Stimulated activated CD8-positive, alpha-beta memory T cell treated with anti-CD3 and anti-CD28 coated beads, Interleukin-12 subunit alpha, Interleukin-12 subunit beta, amount 100 ng/mL, for 1 hour (primary cell): ENCODE measurements at regions not wholly inside any gene's neighbourhood (a gene's known extent, or its start where the extent isn't known, plus 50 kb on each side); places are given as distances from the start of the nearest gene placed in this dataset.
"Not testable (repeated sequence)": the region's sequence is repeated elsewhere in the genome, so short reads cannot be mapped to it uniquely, and the experiment has no call there.

Experiments used
- DNase-seq: peaks from one replicate; pipeline ENCODE4 v3.0.0-alpha.2; 2020; ENCODE audit warnings: low read depth

DNA sequence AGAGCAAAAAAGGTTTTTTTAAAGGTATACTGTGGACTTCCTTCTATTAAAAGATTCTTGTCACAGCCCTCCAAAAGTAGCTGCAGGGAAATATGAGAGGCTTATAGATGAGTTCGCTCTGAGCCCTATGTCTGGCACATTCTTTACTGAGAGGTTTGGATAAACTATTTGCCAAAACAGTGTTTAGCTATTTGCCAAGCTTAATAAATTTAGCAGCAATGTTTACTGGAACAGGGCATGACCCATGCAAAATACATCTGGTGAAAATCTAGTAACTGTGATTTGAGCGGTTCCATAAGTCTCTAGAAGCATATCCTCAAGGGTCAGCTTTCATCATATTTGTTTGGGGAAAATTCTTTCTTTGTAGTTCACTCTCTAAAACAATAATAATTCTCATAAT is 1696.7 kb upstream of the PIK3C3 start:
- DNase-seq, result no peak

DNA sequence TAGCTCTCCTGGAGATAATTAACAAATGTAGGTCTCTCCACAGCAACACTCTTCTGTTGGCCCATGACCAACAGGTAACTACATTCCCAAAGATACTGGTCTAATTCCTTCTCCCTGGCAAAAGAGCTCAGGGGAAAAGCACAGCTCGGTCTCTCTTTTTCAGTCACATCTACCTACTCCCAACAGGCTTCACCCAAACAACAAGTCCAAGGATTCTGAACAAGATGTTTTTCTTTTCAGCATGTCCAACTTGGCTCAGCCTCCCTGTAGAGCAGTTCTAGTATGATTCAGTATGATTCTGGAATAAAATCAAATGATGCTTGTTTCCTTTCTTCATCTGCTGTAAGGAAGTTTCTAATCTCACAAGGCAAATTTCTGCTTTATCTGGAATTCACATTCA is 1704.8 kb upstream of the PIK3C3 start:
- DNase-seq, result no peak

DNA sequence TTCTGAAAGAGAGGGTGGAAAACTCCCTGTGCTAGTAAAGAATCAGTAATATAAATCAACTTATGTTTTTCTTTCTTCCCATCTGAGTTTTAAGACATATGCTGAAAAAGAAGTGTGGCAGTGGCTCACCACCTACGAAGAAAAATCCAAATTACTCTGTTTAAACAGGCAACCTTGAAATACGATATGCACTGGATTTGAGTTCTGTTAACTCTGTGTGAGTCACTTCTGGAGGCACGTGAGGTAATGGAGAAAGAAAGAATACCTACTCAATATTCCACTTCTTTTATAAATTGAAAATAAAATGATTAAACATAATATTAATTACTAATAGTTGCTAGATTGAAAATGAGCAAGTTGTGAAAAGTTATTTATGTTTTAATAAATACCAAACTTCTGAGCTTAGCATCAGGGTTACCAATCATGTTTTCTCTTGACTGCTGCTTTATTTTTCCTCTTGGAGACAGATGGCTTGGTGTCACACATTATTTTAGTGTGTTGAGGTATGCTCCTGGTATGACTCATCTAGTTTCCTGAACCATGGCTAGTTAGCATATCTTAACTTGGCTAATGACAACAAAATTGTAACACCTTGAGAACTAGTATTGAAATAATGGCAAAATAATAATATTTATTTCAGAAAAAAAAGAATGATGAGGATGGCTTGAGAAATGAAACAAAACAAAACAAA is 1705.5 kb upstream of the PIK3C3 start:
- no peak for DNase-seq

DNA sequence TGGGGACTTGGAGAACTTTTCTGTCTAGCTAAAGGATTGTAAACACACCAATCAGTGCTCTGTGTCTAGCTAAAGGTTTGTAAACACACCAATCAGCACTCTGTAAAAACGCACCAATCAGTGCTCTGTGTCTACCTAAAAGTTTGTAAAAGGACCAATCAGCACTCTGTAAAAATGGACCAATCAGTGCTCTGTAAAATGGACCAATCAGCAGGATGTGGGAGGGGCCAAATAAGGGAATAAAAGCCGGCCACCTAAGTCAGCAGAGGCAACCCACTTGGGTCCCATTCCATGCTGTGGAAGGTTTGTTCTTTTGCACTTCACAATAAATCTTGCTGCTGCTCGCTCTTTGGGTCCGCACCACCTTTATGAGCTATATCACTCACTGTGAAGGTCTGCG is 1709.4 kb upstream of the PIK3C3 start:
- DNase-seq, result not testable (repeated sequence)

DNA sequence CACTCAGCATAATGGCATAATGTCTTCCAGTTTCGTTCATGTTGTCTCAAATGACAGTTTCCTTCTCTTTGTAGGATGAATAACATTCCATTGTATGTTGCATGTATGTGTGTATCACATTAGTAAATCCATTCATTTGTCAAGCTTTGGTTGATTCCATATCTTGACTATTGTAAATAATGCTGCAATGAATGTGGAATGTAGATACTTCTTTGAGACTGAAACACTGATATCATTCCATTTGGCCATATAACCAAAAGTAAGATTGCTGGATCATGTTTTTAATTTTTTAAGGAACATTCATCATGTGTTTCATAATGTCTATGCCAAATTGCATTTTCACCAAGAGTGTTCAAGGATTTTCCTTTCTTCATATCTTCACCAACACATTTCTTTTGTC is 1711.4 kb upstream of the PIK3C3 start:
- DNase-seq, result no peak

DNA sequence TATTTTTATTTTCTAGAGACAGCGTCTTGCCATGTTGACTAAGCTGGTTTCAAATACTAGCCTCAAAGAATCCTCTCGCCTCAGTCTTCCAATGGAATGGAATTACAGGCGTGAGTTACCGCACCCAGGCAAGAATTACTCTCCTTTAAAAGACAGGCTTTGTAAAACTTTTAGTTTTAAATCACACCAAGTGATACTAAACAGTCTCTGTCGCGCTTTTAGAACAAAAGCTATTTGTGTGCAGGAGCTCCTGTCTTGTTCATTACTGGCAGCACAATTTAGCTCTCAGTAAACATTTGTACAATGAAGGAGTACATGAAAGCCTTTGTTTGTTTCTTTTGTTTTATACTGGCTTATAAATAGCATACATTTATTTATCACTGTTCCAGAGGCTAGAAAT is 1719.2 kb upstream of the PIK3C3 start:
- DNase-seq, result no peak

DNA sequence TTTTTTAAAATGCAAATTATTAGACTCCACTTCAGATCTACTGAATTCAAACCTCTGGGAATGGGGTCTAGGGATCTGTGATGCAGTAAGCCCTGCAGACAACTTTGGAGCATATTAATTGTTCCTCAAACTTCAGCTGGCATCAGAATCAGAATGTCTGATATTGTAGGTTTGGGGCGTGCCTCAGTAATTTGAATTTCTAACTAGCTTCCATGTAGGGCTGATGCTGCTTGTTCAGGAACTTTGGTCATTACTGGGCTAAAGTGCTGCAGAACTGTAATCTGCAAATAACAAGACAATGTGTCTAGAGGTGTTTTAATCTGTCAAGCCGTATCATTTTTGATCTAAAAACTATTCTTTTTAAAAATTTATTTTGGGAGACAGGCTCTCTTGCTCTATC is 1719.7 kb upstream of the PIK3C3 start:
- no peak for DNase-seq

DNA sequence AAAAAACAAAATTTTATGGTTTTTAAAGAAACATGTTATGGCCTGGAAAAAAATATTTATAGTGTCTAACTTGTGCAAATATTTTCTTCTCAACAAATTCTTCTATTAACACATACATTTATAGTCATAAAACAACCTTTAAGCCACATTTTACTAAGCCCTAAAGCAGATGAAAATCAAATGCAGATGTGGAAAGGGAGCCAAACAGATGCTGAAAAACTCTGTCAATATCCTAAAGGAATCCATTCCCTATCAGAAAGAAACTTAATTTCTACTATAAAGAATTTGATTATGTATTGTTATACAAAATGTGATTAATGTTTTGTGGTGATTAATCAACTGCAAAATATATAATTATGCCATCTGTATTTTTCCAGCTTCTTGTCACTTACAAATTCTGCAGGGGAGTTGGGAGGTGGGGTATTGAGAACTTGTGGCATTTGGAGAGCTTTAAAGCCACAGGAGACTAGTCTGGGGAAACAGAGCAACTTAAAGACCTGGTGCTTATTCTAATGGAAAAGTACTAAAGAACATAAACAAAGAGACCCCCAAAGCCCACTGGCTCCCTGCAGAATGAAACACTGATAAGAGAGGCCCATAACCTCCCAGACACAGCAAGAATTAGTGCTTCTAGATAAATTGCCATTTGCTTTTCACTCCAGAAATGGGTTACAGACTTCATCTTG is 1721.0 kb upstream of the PIK3C3 start:
- DNase-seq, result no peak

DNA sequence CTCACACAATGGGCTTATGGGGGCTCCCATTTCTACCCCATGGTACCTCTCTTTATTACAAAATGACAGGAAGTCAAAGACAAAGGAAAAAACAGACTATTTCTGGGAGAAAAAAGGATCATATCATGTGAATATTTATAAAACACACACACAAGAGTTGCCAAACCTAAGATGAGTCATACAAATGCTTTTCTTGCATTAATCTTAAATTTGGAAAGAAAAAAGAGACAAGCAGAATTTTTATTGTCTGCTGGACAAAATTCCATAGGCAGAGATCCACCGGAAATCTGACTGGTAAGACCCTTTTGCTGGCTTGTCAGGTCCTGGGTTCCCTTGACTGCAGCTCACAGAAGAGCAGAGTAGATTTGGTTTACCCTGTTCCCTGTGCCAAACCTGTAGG is 1732.3 kb upstream of the PIK3C3 start:
- DNase-seq, result no peak

DNA sequence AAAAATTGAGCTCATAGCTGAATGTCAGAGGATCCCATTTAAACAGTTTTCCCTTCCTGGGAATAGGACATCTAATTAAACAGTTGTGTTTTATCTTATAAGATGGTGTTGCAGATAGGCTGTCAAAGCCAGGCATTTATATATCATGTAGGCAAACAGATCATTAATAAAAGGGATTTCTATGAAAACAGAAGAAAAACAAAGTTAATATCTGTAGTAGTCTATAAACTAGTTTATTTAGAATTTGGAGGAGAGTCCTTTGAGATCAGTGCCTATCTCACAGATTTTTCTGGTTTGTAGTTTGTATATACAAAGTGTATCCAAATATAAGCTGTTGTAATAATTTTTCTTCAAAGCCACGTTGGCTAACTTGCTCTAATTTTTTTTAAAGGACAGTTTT is 1738.2 kb upstream of the PIK3C3 start:
- no peak for DNase-seq

DNA sequence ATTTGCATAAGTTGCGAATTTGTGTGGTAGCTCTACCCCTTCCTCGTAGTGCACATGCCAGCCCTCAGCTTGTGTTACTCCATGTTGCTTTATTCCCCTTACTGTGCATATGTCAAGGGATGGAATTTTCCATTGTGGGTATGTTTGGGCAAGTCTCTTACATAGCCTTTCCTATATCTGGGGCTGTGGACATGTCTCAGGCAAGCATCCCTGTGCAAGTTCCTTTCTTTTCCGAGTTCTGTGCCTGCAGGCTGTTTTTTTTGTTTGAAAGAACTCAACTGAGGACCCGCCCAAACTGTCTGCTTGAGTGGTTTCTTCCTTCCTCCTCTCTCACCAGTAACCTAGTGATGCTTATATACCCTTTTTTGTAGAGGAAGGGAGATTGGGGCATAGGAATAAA is 1739.1 kb upstream of the PIK3C3 start:
- DNase-seq, result no peak

DNA sequence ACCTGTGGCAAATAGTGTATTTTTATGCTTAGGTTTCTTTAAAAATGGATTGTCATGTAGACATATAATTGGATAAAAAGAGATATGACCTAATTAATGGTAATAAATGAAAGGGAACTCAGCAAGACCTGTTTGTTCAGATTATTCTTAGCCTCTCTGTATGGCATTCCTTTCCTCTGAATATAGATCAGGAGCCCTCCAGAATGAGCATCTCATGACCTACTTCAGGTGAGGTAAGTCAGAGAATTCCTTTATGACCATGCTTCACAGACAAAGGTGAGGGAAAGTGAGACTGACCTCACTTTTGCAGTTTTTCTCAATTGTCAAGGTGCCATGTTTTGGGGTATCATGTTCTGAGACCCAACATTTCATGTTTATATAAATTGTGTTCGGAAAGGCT is 1744.3 kb upstream of the PIK3C3 start:
- no peak for DNase-seq

DNA sequence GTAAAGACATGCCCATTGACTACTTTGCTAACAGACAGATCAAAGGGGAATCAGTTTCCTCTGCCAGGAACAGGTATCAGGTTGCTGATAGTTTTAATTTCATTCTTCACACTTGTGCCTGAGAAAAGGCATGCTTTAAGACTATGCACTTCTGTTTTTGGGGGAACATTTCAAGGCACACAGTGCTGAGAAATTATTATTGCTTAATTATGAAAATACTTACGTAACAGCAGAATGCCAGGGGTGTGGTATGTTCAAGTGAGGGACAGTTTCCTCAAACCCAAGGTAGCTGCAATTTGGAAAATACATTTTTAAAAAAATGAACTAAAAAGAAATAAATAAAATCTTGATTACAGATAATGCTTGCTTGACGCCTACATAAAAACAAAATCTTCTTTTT is 1746.1 kb upstream of the PIK3C3 start:
- DNase-seq, result no peak

DNA sequence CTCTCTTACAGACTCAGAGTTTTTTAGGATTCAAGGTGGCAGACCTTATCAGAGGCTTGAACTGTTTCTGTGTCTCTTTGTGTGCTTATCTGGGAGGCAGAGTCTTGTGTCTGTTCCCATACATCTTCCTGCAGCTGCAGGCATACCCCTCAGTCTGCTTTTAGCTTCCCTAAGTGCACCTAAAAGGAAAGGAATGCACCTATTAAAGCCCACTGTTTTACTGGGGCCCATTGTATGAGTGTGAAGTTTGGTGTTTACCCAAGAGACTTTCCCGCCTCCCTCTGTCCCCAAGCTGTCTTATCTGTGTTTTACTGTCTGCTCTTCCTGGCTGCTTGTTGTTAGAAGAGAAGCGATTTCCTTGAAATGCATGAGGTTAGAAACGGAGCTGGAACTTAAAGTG is 1757.3 kb upstream of the PIK3C3 start:
- DNase-seq, result no peak

DNA sequence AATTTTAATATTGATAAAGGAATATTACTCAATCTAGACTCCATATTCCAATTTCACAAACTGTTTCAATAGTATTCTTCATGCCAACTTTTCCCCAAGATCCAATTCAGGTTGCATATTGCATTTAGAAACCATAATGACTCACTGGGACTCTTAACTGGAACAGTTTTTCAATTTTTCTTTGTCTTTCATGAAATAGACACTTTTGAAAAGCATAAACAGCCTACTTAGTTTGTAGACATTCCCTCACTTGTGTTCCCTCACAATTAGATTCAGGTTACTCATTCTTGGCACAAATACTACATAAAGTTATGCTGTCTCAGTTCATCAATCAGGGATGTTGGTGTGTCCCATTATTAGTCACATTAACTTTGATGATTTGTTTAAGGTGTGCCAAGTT is 1768.4 kb upstream of the PIK3C3 start:
- DNase-seq, result no peak

DNA sequence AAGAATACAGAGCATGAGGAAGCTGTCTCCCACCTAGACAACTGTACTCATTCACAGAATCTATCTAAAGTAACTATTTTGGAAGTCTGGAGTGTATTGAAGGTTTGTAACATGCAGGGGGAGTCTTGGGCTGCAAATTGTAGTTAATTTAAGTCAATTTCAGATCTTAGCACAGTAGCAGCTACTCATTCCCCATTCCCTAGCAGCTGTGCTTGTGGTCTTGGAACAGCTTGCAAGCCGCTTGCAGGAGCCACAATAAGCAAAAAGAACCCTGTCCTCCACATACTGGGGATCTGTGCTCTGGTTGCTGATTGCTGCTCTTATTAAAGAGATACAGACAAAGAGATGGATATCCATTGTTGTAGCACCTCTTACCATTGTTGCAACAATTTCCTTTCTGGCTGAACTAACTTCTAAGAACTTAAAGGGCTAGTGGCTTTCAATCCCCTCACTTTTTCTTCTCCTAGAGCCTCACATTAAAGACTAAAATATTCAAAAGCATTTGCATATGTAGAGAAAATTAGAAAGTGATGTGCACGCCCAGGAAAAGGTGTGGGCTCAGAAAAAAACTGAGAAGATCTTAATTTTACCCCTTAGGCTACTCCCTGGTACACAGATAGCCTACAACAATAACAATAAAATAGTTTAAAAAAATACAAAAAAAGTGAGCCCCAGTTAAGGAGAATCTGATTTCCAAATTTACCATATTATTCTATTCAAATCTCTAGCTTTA is 1775.1 kb upstream of the PIK3C3 start:
- no peak for DNase-seq

DNA sequence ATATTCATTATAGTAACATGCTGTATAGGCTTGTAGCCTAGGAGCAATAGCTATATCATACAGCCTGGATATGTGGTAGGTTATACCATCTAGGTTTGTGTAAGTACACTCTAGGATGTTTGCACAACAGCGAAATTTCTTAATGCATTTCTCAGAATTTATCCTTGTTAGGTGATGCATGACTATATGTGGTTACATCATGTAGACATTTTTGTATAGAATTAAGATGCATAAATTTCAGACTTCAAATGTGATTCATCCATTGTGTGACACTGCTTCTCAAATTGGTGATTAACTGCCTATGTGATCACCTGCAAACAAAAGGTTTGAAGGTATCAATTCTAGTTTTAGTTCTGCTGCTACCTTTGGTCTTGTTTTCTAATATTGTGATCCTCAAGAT is 1787.0 kb upstream of the PIK3C3 start:
- DNase-seq, result no peak

DNA sequence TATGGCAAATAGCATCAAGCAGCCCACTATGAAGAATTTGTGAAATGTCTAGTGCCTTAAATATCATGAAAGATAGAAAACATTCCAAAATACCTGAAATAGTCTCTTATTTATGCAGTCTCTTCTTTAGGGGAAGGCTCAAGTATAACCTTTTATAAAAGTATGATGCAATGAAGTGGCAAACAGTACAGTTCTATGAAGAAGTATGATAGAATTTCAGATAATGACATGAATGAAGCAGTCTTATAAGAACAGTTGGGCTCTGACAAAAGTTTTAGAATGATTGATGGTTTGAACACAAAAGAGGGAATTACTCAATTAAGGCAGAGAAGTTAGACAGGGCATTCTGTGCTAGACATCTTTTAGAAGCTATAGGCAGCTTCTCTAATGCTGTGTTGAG is 1791.8 kb upstream of the PIK3C3 start:
- DNase-seq, result no peak

DNA sequence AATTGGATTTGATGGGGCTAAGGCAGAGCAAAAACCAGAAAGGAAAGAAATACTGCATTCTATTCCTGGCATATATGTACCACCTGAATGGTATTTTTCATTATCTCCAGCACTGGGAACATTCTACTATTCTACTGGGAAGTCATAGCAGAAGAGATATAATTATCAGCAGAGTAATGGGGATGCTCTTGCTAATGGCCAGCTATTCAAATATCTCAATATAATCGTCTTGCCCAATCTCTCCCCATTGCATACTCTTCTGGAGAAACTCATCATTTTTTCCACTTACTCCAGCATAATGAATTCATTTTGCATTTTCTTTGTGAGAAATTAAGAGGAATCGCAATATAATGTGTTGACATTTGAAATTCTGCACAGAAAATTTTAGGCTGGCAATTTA is 1794.7 kb upstream of the PIK3C3 start:
- no peak for DNase-seq

DNA sequence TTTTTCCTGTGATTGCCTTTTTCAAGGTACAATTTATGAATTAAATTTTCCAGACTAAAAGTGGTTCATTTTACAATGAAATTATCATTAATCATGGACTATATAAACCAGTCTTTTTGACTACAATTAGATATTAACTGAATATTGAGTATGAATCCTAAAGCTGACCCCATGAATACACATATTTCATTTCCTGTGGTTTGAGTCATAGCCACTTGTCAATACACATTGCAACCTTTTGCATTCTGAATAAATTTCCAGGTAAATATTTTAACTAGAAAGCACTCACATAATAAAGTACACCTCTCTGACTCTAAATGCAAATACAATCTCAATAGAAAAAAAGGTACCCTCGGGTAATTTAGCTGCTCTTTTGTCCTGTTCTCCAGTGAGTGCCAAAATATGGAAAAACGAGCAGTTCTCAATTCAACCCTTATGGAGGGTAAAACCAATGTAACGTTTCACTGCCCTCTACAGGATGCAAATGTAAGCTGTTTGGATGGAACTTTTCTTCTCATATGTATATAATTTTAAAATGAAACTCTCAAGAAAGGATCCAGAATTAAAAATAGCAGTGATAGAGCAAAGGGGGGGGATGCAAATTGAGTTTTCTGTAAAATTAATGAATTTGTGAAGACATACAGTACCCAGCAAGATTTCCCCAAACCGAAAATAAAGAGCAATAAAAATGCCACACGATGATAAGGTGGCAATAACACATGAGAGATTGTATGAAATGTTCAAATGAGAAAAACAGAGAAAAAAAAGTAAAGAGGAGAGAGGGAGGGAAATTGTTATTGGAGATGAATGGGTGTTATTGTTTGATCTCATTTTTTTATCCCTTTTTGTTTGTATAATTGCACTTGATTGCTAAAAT is 1795.7 kb upstream of the PIK3C3 start:
- no peak for DNase-seq

DNA sequence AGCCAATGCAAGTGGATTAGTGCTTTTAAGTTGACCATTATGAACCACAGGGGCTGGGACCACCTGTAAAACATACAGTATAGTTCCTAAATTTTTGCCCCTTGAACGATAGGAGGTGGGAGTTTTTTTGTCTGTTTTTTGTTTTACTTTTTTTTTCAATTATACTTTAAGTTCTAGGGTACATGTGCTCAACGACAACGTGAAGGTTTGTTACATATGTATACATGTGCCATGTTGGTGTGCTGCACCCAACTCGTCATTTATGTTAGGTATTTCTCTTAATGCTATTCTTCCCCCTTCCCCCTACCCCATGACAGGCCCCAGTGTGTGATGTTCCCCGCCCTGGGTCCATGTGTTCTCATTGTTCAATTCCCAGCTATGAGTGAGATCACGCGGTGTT is 1797.9 kb upstream of the PIK3C3 start:
- no peak for DNase-seq

DNA sequence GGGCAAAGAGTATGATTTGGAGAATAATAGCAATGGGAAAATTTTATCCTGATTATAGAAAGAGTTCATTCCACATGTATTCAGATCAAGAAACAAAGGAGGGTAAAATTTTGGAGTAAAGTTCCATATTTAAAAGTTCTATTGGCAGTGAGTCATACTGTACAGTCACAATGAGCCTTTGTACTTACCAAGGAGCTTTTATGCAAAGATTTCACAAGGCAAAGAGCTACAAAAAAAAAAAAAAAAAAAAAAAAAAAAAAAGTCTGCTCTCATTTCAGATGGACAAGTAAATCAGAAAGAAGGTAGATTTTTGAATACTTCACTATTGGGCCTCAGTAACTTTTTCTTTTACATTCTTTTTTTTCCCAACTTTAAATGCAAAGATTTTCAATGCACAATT is 1802.2 kb upstream of the PIK3C3 start:
- no peak for DNase-seq

DNA sequence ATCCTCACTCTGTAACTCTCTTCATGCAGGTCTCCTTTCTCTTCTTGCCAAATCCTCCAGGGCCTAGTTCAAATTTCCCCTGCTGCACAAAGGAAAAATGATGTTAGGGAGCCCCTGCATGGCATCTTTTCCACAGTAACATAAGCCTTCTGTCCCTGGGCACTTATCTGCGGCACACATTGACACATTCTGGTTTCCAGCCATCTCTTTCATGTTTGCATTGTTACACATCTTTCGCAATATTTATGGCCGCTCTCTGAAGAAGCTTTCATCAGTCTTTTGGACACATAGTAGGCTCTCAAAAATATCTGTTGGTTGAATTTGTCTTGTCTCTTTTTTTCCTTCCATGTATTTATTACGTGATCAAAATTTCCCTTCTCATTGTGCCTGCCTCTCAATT is 1806.1 kb upstream of the PIK3C3 start:
- no peak for DNase-seq
